Activated naive CD8-positive, alpha-beta T cell treated with anti-CD3 and anti-CD28 coated beads, Interleukin-2, amount 50 U/mL, for 16 hours (primary cell): ENCODE measurements at regions not wholly inside any gene's neighbourhood (a gene's known extent, or its start where the extent isn't known, plus 50 kb on each side); places are given as distances from the start of the nearest gene placed in this dataset.

ENCODE experiments used
- DNase-seq: peaks from one replicate; pipeline ENCODE4 v3.0.0-alpha.2; 2020; ENCODE audit warnings: low read depth, low spot score

DNA sequence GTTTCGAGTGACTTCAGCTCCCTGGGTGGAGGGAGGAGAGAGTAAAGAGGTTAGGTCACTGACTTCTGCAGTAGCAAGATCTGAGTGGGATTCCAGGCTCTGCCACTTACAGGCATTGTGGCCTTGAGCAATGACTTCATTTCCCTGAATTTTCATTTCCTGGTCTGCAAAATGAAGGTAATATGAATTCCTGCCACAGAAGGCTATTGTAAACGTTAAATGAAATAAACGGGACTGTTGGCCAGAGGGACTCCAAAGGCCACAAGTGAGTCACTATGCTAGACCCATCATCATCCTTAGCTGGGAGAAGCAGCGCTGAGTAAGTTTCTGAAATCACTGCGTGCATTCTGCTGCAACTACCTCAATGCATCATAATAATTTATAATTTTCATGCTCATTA, 807.8 kb downstream of the AACS start:
- no peak for DNase-seq

DNA sequence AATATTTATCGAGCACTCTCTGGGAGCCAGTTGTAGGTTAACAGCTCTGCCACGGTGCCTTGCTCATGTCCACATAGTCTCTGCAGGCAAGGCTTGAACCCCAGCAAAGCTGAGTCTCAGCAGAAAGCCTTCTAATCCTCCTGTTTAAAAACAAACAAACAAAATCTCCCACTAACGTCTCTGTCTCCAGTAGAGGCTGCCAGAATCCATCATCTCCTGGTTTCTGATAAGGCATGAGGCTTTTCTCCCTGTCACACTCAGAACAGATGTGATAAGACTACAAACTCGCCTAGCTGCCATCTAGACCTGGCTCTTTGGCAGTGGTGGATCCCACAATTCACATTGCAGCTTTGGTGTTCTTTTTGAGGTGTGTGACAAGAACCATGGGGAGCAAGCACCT, 813.2 kb downstream of the AACS start:
- no peak for DNase-seq

DNA sequence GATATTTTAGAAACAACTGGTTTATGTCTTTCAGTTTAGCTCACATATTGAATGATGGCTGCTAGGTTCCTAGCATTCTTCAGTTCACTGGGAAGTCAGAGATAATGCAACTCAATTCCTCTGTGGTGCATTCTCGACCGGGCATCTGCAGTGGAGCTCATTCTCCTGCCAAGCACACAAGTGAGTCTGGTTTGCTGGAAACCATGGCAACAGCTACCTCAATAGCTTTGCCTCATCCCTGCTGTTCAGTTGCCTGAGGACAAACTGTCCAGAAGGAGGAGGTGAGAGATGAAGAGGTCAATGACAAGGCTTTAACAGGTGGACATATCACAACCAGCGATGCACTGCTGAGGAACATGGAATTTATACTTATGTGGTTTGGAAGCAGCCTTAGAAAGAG, 816.9 kb downstream of the AACS start:
- DNase-seq, result no peak

- DNase-seq, result no peak
Observed at GRCh38 chr12:125888921-125889320, 823.7 kb downstream of the AACS start.

DNA sequence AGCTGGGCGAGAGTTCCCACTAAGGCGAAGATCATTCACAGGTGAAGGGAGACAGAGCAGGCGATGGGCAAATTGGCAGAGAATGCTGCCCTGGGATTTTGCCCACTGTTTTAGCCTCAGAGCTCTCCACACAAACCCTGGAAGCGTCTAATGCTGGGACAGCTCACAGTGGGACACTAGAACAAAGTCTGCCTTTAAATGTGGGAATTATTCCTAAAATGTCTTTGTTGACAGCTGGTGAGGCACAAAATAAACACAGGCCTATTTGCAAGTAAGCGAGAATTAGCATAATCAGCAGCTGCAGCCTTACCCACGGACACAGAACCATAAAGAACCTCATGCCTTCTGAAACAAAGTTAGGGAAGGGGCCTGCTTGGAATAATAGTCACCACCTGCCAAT, 824.5 kb downstream of the AACS start:
- no peak for DNase-seq

DNA sequence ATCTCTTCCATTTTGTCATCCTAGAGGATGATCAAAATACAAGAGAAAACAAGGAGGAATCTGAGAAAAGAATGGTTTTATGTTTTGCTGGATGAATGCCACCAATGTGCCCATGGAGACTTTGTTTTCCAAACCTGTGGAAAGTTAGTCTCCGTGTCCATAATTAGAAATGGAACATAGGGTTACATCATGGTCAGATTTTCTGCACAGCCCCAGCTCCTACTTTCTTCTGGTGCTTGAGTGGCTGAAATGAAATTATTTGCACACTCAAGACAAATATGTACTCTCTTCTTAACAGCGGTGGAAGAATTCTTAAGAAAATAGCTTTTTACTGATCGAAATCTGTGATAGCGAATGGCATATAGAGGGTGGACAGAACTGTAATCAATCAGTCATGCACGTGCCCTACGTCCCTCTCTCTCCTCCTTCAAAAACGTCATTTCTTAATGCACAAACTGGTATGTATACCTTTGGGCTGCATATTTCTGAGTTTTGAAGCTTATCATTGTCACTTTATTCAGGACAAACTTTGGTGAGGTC, 825.2 kb downstream of the AACS start:
- no peak for DNase-seq

GRCh38 chr12:125890971-125891370, 825.7 kb downstream of the AACS start:
- DNase-seq, result no peak

- no peak for DNase-seq
Observed at GRCh38 chr12:125892276-125892675, 827.0 kb downstream of the AACS start.

- no peak for DNase-seq
Observed at GRCh38 chr12:125902991-125903390, 837.8 kb downstream of the AACS start.

GRCh38 chr12:125907351-125907750, 842.1 kb downstream of the AACS start:
- DNase-seq, result no peak

- DNase-seq, result no peak
Observed at GRCh38 chr12:125919856-125920470, 854.7 kb downstream of the AACS start.

- DNase-seq, result no peak
Observed at GRCh38 chr12:125922330-125922729, 857.1 kb downstream of the AACS start.

DNA sequence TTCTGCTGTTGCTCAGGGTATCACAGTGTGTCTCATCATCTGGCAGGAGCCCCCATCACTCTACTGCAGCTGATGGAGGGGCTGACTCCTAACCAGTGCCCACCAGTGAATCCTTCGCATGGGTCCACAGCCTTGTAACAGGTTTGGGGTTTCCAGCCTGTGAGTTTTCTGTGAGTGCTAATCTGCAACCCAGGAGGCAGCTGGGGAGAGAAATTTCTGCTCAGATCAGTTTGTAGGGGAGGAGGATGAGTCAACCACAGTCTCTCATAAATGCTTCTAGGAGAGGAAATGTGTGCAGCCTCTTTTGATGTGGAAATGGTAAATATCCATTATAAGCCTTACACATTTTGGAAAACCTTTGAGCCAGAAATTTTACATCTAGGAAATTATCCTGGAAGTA, 871.3 kb downstream of the AACS start:
- DNase-seq, result no peak

DNA sequence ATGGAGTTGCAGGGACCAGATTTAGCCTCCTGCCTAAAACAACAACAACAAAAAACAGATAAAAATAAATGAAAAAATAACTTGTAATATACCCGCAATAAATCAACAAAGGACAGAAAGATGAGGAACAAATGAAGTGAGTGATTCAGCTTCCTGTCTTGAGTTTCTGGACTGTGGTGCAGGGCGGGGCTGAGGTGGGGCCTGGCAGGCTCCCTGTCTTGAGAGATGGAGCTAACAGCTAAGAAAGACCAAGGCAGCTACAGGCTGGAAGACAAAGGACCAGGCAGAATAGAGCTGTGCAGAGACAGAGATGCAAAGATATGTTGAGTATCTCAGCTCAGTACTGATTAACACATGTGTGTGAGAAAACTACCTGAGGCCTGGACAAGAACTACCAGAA, 879.2 kb downstream of the AACS start:
- no peak for DNase-seq

DNA sequence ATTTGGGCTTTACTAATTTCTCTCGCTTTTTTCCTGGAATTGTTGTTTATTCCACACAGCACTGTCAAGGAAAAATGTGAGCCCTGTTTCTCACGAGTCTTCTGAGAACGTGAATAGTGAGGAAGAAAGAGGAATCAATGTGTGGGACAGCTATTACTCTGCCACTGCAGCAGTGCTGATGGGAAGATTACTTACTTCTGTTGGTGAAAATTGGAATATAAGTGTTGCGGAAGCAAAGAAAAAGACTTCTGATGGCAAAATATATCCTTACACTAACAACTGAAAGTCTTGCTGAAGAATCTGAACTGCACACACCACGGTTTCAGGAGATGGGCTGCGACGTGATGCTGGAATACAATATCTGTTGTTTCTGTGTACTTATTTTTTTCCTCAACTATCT, 884.2 kb downstream of the AACS start:
- DNase-seq, result no peak

- DNase-seq, result no peak
Observed at GRCh38 chr12:125954362-125954761, 889.1 kb downstream of the AACS start.

DNA sequence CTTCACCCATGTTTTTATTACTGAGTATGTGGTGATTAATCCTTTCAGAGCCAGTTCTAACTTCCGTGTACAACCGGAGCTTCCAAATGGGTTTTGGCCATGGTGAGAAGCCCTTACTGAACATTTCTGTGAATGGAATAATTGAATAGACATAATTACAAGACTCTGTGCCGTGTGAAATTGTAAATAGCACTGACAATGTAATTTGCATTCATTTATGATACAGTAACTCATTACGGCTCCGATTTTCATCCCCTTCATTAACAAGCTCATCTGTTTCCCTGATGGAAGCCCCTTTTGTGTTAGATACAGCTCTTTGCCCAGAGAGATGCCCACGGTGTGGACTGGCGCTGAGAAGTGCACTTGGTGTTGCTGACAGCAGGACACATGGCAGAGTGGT, 891.0 kb downstream of the AACS start:
- no peak for DNase-seq

GRCh38 chr12:125966641-125967040, 901.4 kb downstream of the AACS start:
- DNase-seq, result no peak

- no peak for DNase-seq
Observed at GRCh38 chr12:125968413-125968812, 903.2 kb downstream of the AACS start.

- DNase-seq, result no peak
Observed at GRCh38 chr12:125971981-125972380, 906.7 kb downstream of the AACS start.

DNA sequence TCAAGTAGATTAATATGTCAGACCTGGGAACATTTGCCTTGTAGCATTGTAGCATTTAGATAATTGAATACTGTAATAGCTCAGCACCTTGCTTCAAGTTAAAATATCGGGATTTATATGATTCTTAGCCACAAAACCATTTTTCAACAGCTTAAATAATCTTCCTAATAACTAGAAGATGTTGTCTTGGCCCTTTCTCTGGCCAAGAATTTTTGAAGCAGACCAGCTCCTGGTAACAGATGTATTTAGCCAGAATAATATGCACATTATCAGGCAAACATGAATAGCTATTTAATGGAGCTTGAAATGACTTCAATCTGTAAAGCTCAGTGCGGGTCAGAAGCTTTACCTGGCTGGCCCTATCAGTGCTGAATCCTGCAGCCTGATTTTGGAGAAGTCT, 913.1 kb downstream of the AACS start:
- no peak for DNase-seq

DNA sequence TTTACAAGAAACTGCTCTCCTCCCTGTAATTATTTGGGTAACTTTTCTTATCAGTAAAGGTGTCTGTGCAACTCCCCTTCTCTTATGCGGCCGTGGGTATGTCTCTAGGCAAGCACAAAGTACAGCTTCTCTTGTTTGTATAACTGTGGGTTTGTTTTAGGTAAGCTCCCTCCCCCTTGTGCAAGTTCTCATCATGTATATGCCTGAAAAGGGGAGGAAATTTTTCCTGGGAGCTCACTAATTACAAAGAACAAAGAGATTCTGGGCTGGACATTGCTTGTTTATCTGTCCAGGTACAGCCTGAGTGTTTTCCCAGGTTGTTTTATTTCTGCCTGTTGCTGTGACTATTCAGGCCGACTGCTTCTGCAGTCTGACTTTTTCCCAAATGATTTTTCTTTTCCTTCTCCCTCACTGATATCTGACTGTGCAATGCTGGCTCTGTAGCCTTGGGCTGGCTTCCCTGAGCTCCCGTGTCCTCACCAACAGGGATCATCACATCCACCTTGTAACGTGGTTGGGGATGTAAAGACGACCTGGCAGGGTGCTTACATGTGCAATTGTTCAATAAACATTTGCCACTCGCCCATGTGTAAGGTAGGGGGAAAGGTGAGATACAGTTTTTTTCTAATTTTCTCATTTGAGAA, 916.5 kb downstream of the AACS start:
- DNase-seq, result no peak

GRCh38 chr12:125983094-125983783, 918.0 kb downstream of the AACS start:
- DNase-seq, result no peak
